ENCODE measurements at regions not wholly inside any gene's neighbourhood (a gene's known extent, or its start where the extent isn't known, plus 50 kb on each side); places are given as distances from the start of the nearest gene placed in this dataset.

DNA sequence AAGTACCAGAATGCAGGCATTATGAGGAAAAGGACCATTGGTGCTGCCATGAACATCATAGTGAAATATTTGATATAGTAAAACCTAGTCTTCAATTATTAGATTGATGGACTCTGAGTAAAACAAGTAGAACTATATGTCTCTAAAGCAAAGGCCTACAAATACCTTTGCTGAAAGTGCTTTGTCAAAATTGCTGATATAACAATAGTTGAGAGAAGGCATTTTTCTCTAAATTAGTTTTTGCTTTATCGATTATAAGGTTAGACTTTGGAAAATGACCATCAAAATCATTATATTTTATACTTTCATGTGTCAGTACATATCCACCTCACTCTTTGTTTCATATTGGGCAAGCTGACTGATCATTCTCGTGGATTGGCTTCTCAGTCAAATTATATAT lies 836.0 kb upstream of the FBXO33 start:
- TF ChIP-seq, protein P1, sequence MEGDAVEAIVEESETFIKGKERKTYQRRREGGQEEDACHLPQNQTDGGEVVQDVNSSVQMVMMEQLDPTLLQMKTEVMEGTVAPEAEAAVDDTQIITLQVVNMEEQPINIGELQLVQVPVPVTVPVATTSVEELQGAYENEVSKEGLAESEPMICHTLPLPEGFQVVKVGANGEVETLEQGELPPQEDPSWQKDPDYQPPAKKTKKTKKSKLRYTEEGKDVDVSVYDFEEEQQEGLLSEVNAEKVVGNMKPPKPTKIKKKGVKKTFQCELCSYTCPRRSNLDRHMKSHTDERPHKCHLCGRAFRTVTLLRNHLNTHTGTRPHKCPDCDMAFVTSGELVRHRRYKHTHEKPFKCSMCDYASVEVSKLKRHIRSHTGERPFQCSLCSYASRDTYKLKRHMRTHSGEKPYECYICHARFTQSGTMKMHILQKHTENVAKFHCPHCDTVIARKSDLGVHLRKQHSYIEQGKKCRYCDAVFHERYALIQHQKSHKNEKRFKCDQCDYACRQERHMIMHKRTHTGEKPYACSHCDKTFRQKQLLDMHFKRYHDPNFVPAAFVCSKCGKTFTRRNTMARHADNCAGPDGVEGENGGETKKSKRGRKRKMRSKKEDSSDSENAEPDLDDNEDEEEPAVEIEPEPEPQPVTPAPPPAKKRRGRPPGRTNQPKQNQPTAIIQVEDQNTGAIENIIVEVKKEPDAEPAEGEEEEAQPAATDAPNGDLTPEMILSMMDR (IDR thresholded peaks at IDR 0.05): no peak
- no peak for TF ChIP-seq ZFX (IDR thresholded peaks at IDR 0.05; ENCODE audit: borderline replicate concordance)

Data from 22Rv1 (cell line).